Stimulated activated CD8-positive, alpha-beta memory T cell treated with anti-CD3 and anti-CD28 coated beads, Interleukin-15, amount 100 ng/mL, for 24 hours (primary cell): ENCODE measurements at regions not wholly inside any gene's neighbourhood (a gene's known extent, or its start where the extent isn't known, plus 50 kb on each side); places are given as distances from the start of the nearest gene placed in this dataset.

Experiments used
- DNase-seq: peaks from one replicate; pipeline ENCODE4 v3.0.0-alpha.2; 2020; ENCODE audit warnings: low read depth

DNA sequence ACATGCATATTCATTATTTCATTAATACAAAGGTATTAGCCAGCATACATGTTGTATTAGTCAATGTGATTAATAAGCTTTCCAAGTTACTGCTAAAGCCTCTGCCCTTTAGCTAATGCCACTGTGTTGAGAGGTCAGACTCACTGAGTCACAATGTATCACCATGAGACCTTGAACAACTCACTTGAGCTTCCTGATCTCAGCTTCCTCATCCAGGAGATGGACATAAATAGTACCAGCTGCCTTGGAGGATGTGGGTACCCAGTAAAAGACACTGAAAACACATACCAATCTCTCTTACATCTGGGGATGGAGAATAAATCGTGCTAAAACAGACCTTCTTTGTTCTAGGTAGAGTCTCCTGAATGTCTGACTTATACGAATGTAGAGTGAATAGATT lies 224.6 kb downstream of the EPHA4 start:
- DNase-seq = no peak

DNA sequence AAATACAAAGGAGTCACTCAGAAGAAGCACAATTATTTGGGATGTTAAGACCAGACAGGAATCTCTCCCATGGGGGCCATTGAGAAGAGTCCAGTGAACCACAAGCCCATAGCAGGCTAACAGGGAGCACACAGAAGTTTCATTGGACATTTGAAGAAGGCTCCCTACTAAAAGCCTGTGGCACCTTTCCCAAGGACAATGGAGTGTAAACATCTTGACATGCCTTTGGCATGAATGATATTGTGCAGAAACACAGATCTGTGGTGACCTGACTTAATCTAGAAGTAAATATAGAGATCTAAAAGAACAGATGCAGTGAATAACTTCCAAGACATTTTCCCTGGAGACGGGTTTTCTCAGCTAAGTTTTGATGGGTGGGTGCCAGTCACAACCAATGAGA lies 221.5 kb downstream of the EPHA4 start:
- DNase-seq = no peak

DNA sequence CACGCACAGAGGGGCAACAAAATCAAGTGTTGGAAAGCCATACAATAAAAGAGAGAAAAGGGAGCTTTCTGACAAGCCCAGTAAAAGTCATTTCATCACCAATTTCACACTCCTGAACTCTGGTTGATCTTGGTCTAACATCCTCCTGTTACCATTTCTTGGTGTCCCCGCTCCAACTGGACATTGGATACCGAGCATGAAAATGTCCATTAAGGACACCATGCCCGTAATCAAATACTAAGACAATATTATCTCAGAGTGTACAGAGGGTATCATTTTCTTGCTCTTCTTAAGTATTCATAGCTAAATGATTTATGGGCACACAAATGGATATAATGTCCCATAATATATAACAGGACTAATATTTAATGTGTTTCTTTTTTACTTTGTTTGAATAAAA lies 218.9 kb downstream of the EPHA4 start:
- no peak for DNase-seq

DNA sequence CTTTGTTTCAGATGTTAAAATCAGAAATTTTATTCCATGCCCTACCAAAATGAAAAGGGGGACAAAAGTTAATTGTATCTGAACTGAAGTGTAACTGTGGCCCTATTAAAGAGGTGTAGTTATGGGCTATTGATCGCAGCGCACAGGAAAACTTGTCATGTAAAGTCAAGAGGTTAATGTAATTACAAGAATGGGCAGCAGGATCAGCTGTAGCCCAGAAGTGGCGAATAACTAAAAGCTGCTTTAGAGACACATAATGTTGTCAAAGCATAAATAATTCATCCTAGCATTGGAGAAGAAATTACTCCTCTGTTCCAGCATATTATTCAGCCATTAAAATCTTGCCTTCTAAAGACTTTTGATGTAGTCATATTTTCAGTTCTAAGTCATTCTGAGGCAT lies 211.8 kb downstream of the EPHA4 start:
- no peak for DNase-seq

DNA sequence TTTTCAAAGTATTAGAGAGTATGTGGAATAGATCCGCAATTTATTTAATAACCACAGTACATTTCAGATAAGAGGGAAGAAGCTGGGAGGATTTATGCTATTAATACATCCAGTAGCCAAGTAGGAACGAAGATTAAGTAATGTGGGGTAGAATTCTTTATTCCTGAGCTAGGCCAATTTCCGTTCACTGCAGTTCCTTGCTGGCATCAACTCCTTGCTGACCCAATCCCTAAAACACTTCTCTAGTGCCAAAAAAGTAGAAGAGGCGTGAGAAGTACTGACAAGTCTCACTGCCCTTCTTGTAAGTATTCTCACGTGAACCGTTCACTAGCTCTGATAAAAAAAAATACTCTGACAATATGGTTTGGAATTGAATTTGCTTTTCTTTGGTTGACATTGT lies 211.4 kb downstream of the EPHA4 start:
- DNase-seq = no peak

DNA sequence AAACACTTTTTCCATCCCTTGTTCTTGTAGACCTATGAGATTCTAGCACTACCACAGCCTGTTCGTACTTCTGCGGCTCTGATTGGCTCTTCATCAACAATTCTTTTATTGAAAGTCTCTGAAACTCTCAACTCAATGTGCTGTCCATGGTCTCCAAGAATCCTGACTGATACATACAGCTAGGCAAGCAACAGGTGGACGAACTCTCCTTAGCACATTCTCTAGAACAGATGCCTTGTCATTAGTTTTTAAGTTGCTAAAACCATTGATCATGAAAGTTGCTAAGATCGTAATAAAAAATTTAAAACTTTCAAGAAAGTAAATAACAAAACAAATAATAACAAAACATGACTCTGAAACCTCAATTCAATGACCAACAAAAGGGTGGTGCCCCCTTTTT lies 210.5 kb downstream of the EPHA4 start:
- no peak for DNase-seq

DNA sequence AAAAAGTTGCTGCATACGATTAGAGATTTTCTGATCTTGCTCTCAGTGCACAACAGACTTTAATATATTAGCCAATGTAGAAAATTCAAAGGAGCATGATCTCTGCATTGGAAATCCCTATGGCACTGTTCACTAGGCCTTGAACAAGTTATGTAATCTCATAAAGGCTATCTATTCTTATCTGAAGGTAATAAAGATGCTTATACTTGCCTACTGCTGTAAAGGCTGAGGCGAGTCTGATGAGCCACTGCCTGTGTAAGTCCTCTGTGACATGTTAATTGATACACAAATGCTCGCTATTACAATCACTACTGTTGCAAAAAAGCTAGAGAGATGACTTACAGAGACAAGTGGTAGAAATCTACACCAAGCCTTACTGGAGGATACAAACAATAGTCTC lies 207.4 kb downstream of the EPHA4 start:
- DNase-seq = no peak
